Small intestine (tissue), 7 donors: ENCODE measurements at regions not wholly inside any gene's neighbourhood (a gene's known extent, or its start where the extent isn't known, plus 50 kb on each side); places are given as distances from the start of the nearest gene placed in this dataset.

Experiments
- DNase-seq, 2 donors: peaks; one replicate each; pipeline versions ENCODE4 v3.0.0 to v3.0.0-alpha.2; 2013
- FAIRE-seq: peaks from 2 replicates; lab custom pipeline; 2012; peaks lifted over from hg19 to GRCh38; lab: Jason Lieb, UNC
- H3K27ac ChIP-seq, 3 donors: one replicate each; pipeline ENCODE4 v1.5.1; 2013; ENCODE audit warnings: low read length in 2 of 3, mild to moderate bottlenecking in 2 of 3, control low read depth in 1 of 3, inconsistent platforms in 1 of 3, low read depth in 1 of 3, moderate library complexity in 1 of 3
- H3K27me3 ChIP-seq, 3 donors: one replicate each; pipeline ENCODE4 v1.6.1; 2013; ENCODE audit warnings: low read length in 3 of 3, inconsistent platforms in 1 of 3; ENCODE audit not compliant: control insufficient read depth in 3 of 3, insufficient read depth in 3 of 3
- H3K36me3 ChIP-seq, 3 donors: one replicate each; pipeline ENCODE4 v1.6.1; 2013; ENCODE audit warnings: low read length in 3 of 3, inconsistent platforms in 1 of 3, low read depth in 1 of 3, mild to moderate bottlenecking in 1 of 3, moderate library complexity in 1 of 3; ENCODE audit not compliant: control insufficient read depth in 3 of 3, insufficient read depth in 2 of 3
- H3K4me1 ChIP-seq, 3 donors: one replicate each; pipeline ENCODE4 v1.6.1; 2013; ENCODE audit warnings: low read length in 2 of 3, inconsistent platforms in 1 of 3, low read depth in 1 of 3, mild to moderate bottlenecking in 1 of 3, moderate library complexity in 1 of 3; ENCODE audit not compliant: control insufficient read depth in 3 of 3, insufficient read depth in 2 of 3
- H3K4me3 ChIP-seq, 3 donors: one replicate each; pipeline ENCODE4 v1.5.1; 2013; ENCODE audit warnings: low read length in 3 of 3, control low read depth in 1 of 3, inconsistent platforms in 1 of 3, low read depth in 1 of 3, mild to moderate bottlenecking in 1 of 3, moderate library complexity in 1 of 3
- H3K9me3 ChIP-seq, 2 donors: one replicate each; pipeline ENCODE4 v1.6.1; 2013; ENCODE audit warnings: low read depth in 1 of 2, low read length in 1 of 2; ENCODE audit not compliant: control insufficient read depth in 2 of 2, insufficient read depth in 1 of 2
- WGBS, 3 donors: extraction: QIAGEN DNeasy Blood & Tissue Kit; methylation state at CpG; one replicate each; pipeline ENCODE4 v1.1.7; 2013; 5-methylcytosine and 5-hydroxymethylcytosine counted together
- donor health status: healthy with polysubstance abuse.
- donor health status: control.
- donor health status: control.
- donor health status: Bipolar disorder and iron deficiency.
- donor health status: healthy.

- no peaks in the 10 kb centered on the region for H3K36me3 ChIP-seq
- H3K9me3 ChIP-seq, result no peaks in the 10 kb centered on the region
- no peak overlapping the region for H3K4me3 ChIP-seq
- no peaks in the 10 kb centered on the region for H3K27me3 ChIP-seq
- FAIRE-seq (no peak), DNase-seq (no peak)
- H3K4me1 ChIP-seq, result peaks cover 0 to 8% (median 0%) of the 10 kb centered on the region in 3 donors
- no peak overlapping the region for H3K27ac ChIP-seq
- WGBS, 3 donors, result 58 to 84% (median 81%) methylated on average over 2 of the region's 2 CpGs
Measured at GRCh38 chr5:35476036-35476435, 141.6 kb upstream of the SPEF2 start.

- no peaks in the 10 kb centered on the region for H3K36me3 ChIP-seq
- 69 to 75% (median 69%) methylated on average over 3 of the region's 3 CpGs for WGBS, 3 donors
- H3K27ac ChIP-seq, result no peak overlapping the region
- no peaks in the 10 kb centered on the region for H3K4me1 ChIP-seq
- no peaks in the 10 kb centered on the region for H3K9me3 ChIP-seq
- no peak for FAIRE-seq
- H3K27me3 ChIP-seq, result no peaks in the 10 kb centered on the region
- H3K4me3 ChIP-seq, result no peak overlapping the region
- no peak for DNase-seq
Measured at GRCh38 chr5:35473589-35473988, 144.1 kb upstream of the SPEF2 start.

GRCh38 chr5:35470866-35471265 lies 146.8 kb upstream of the SPEF2 start:
- Histone ChIP-seq H3K27me3 (no peaks in the 10 kb centered on the region), H3K4me3 (no peak overlapping the region), H3K36me3 (no peaks in the 10 kb centered on the region), H3K4me1 (peaks cover 0 to 4% (median 0%) of the 10 kb centered on the region in 3 donors), H3K27ac (no peak overlapping the region), H3K9me3 (no peaks in the 10 kb centered on the region)
- DNase-seq, result peak in 1 of 2 donors; percentile 28
- no peak for FAIRE-seq
- 89 to 96% (median 94%) methylated on average over 2 of the region's 2 CpGs for WGBS, 3 donors

- no peak overlapping the region for H3K4me3 ChIP-seq
- no peaks in the 10 kb centered on the region for H3K9me3 ChIP-seq
- FAIRE-seq (no peak), DNase-seq (no peak)
- 80 to 84% (median 83%) methylated on average over 4 of the region's 4 CpGs for WGBS, 3 donors
- no peaks in the 10 kb centered on the region for H3K27me3 ChIP-seq
- H3K36me3 ChIP-seq, result no peaks in the 10 kb centered on the region
- H3K4me1 ChIP-seq, result peaks cover 0 to 4% (median 0%) of the 10 kb centered on the region in 3 donors
- no peak overlapping the region for H3K27ac ChIP-seq
Measured at GRCh38 chr5:35468811-35469210, 148.9 kb upstream of the SPEF2 start.

GRCh38 chr5:35466746-35467145 lies 150.9 kb upstream of the SPEF2 start:
- no peak overlapping the region for H3K4me3 ChIP-seq
- H3K27ac ChIP-seq, result no peak overlapping the region
- H3K9me3 ChIP-seq, result no peaks in the 10 kb centered on the region
- H3K36me3 ChIP-seq, result no peaks in the 10 kb centered on the region
- H3K27me3 ChIP-seq, result no peaks in the 10 kb centered on the region
- 88 to 98% (median 89%) methylated on average over 5 of the region's 5 CpGs for WGBS, 3 donors
- FAIRE-seq, result no peak
- peaks cover 0 to 4% (median 0%) of the 10 kb centered on the region in 3 donors for H3K4me1 ChIP-seq
- DNase-seq, result no peak

- H3K27me3 ChIP-seq, result no peaks in the 10 kb centered on the region
- no peak overlapping the region for H3K27ac ChIP-seq
- no peaks in the 10 kb centered on the region for H3K9me3 ChIP-seq
- DNase-seq (no peak), FAIRE-seq (no peak)
- H3K4me3 ChIP-seq, result no peak overlapping the region
- H3K36me3 ChIP-seq, result no peaks in the 10 kb centered on the region
- WGBS, 3 donors, result 90 to 95% (median 91%) methylated on average over 2 of the region's 2 CpGs
- peaks cover 0 to 4% (median 0%) of the 10 kb centered on the region in 3 donors for H3K4me1 ChIP-seq
Measured at GRCh38 chr5:35464757-35465156, 152.9 kb upstream of the SPEF2 start.

- Histone ChIP-seq H3K9me3 (peaks cover 0 to 6% of the 10 kb centered on the region in 2 donors), H3K4me1 (peaks cover 0 to 7% (median 0%) of the 10 kb centered on the region in 3 donors), H3K27ac (no peak overlapping the region), H3K36me3 (no peaks in the 10 kb centered on the region), H3K27me3 (no peaks in the 10 kb centered on the region), H3K4me3 (no peak overlapping the region)
- DNase-seq (no peak), FAIRE-seq (no peak)
- 69 to 78% (median 69%) methylated on average over 2 of the region's 2 CpGs for WGBS, 3 donors
Measured at GRCh38 chr5:35461530-35461929, 156.1 kb upstream of the SPEF2 start.

GRCh38 chr5:35458824-35459207 lies 158.8 kb upstream of the SPEF2 start:
- Histone ChIP-seq H3K4me3 (no peak overlapping the region), H3K27me3 (no peaks in the 10 kb centered on the region), H3K27ac (peak overlapping the region in 1 of 3 donors; percentile 67), H3K9me3 (peaks cover 0 to 11% of the 10 kb centered on the region in 2 donors), H3K4me1 (peaks cover 0 to 7% (median 0%) of the 10 kb centered on the region in 3 donors), H3K36me3 (no peaks in the 10 kb centered on the region)
- peak; percentile 24 to 48 for DNase-seq
- no peak for FAIRE-seq
- 5 to 18% (median 7%) methylated on average over 1 of the region's 1 CpG for WGBS, 3 donors
